Limb (tissue), 2 donors: ENCODE measurements at regions not wholly inside any gene's neighbourhood (a gene's known extent, or its start where the extent isn't known, plus 50 kb on each side); places are given as distances from the start of the nearest gene placed in this dataset.
"Not testable (repeated sequence)": the region's sequence is repeated elsewhere in the genome, so short reads cannot be mapped to it uniquely, and the experiment has no call there.

Experiments used
- DNase-seq, 2 donors: peaks; one replicate each; pipeline ENCODE4 v3.0.0-alpha.2; 2016; ENCODE audit errors: extremely low spot score in 2 of 2

DNA sequence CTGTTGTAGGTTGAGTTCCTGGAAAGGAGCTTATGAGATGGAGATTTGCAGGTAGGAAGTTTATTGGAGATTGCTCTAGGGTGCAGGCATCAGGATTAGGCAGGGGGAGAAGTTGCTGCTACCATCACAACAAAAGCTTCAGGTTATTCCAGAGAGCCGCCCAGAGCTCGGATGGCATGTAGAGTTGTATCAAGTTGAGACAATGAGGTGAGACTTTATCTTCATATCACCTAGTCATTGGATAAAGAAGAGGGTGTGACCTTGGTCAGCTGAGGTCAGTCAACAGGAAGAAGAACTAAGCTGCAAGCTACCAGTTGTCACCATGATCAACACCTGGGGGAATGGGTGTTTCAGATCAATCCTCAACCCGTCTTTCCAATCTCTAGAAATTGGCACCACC lies 342.0 kb downstream of the RFC3 start:
- DNase-seq, result no peak

DNA sequence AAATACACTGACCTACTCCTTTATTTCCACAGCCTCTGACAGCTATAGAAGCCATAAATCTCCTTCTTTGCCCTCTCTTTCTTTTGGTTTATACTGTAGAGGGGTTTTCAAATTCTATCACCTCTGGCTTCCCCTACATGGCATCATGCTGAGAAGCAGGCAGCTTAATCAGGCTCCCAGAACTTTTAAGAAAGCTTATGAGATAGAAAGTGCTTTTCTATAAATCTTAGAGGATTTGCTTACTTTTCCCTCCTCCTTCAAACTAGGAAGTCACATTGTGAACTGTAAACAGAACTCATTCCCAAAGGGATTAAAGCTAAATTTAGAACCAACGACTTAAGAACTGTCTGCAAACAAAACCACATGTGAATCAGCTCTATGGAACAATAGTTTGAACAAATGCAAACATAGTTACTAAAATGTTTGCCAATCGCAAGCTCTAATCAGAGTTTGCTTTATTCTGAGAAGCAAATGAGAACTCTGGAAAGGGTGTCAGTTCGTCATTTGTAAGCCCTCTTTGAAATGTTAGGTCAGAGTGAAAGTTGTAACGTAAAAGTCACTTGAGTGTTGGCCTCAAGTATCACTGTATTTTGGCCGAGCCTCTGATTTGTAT lies 344.1 kb downstream of the RFC3 start:
- DNase-seq, result peak in 1 of 2 donors; percentile 45

- DNase-seq, result no peak
Measured at GRCh38 chr13:34162544-34162933, 344.6 kb downstream of the RFC3 start.

DNA sequence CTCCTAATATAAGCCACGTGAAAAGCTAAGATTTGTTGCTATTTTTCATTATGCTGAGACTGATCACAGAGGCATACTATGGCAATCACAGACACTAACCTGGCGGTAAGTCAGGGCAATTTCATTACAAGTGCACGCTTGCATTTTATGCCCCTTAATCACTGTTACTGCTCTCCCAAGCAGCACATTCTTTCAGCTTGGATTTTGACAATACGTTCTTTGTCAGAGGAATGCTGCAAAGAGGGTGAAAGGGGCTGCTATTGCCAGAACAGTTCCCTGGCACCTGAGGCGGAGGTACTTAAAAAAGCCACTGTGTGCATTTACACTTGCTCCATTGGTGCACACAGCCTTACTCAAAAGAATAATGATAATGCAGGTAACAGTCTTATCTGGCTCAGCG lies 346.6 kb downstream of the RFC3 start:
- no peak for DNase-seq

- no peak for DNase-seq
Measured at GRCh38 chr13:34165158-34165557, 347.2 kb downstream of the RFC3 start.

- DNase-seq, result no peak
Measured at GRCh38 chr13:34166406-34166805, 348.5 kb downstream of the RFC3 start.

GRCh38 chr13:34167347-34167746 lies 349.4 kb downstream of the RFC3 start:
- no peak for DNase-seq

DNA sequence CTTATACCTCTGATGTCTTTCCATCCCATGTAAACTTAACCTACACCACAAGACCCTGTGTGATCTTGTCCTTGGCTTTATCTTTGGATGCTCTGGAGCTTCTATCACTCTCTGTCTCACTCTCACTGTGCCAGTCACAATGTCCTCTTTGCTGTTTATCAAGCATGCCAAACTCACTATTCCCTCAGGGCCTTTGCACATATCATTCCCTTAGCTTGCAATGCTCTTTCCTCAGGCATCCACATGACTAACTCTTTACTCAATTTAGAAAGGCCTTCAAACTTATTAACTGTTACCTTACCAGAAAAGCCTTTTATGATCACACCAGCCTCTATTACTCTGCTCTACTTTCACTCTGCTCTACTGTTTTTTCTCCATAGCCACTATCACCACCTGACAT lies 354.1 kb downstream of the RFC3 start:
- DNase-seq, result no peak

DNA sequence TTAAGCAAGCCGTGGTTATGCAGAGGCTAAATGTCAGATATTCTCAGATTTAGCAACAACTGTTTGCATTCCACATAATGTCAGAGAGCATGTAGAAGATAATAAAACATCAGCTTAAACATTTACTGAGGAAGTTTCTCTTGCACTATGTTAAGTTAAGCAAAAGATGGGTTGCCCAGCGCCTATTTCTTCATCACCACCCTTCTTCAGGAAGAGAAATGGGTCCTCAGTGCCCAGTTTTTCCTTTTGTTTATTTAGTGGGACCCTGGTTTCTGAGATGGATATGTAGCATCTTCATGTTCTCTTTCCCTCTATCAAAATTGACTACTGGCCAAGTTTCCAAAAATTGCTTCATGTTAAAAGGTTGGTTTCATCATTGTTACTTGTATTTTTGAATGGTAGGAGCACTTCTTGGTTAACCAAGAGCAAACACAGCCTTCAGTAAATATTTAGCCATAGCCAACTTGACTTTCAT lies 356.8 kb downstream of the RFC3 start:
- DNase-seq, result no peak

DNA sequence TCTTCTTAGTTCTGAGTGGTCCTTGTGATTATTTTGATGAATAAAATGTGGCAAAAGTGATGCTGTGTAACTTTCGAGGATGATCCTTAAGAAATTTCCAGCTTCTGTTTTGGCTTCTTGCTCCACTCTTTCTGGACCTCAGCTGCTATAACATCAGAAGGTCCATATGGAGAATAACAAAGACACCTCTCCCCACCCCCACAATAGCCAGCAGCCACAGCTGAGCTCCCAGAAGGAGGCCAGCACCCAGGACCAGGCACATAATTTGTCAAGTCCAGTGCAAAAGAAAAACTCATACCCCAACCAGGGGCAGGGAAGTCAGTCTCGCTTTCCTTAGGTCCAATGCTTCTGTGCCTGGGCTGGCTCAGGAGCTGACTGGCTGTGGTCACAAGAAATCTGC lies 357.6 kb downstream of the RFC3 start:
- no peak for DNase-seq

- DNase-seq, result no peak
Measured at GRCh38 chr13:34176633-34177032, 358.7 kb downstream of the RFC3 start.

- no peak for DNase-seq
Measured at GRCh38 chr13:34179481-34179880, 361.5 kb downstream of the RFC3 start.

DNA sequence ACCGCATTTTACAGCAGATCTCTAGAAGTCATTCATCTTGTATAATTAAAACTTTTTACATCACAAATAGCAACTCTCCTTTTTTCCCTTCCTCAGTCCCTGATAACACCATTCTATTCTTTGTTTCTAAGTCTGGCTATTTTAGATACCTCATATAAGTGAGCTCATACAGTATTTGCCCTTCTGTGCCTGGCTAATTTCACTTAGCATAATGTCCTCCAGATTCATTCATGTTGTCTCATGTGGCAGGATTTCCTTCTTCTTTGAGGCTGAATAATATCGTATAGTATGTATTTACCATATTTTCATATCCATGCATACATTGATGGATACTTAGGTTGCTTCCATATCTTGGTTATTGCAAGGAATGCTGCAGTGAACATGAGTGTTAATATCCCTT lies 362.0 kb downstream of the RFC3 start:
- DNase-seq, result no peak

GRCh38 chr13:34181256-34181655 lies 363.3 kb downstream of the RFC3 start:
- DNase-seq, result not testable (repeated sequence)

GRCh38 chr13:34189946-34190345 lies 372.0 kb downstream of the RFC3 start:
- no peak for DNase-seq

DNA sequence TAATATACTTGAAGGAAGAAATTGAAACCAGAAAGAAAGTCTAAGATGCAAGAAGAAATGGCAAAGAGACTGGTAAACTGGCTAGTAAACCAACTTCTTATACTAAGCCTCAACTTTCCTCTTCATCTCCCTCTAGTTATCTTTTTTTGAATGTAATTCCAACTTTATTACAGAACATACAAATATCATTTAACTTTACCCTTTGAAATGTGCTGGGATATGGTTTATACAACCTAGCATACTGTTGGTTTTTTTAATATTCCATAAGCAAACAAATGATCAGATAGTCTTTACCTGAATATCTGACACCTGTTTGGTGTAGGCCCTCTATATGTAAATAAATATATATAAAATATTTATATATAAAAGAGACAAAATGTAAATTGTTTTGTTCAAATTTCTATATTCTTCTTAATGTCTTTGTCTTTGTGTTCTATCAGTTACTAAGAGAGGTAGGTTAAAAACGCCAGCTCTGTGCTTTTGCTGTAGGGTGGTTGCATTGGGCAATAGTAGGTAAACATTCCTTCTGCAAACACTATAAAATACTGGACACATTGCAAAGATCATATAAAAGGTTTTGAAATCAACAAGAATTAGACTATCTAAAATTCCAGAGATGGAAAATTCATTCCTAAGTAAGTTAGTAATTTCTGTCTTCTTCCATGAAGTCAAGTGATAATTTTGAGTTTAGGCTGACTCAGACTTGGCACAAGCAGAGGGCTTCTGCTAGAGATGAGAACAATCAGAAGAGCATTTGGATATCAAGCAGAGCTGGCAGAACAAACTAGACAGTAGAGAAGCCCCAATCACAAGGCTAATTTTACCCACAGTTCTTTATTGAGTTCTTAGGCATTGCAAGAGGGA lies 383.3 kb downstream of the RFC3 start:
- DNase-seq, result no peak

DNA sequence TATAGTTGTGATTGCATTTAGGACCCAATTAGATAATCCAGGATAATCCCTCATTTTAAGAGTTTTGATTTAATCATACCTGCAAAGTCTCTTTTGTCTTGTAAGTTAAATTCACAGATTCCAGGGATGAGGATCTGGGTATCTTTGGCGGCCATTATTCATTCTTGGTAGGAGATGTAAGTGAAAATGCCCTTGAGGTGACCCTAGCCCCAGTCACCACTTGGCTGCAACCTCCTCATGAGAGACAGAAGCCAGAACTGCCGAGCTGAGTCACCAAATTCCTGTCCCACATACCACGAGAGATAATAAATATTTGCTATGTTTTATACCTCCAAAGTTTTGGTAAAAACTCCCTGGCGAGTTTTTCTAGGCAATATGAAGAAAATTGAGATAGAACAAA lies 389.4 kb downstream of the RFC3 start:
- no peak for DNase-seq

GRCh38 chr13:34207872-34208271 lies 389.9 kb downstream of the RFC3 start:
- no peak for DNase-seq

DNA sequence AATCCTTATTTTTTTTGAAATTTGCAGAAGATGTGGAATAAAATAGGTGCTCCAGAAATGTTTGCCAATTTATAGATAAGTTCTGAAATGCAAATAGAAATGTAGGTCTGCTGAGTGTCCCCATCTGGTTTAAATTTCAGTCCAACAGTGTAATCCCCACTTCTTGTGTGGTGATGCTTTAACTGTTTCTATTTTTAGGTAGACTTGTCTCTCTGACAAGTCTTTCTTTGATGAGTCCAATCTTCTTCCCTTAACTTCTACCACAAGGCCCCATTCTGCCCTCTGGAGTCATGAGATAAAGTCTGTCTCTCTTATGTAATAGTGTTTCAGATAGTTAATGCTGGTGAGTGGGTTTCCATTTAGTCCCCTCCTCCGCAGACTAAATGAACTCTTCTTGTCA lies 390.4 kb downstream of the RFC3 start:
- peak in 1 of 2 donors; percentile 21 for DNase-seq

GRCh38 chr13:34210341-34210740 lies 392.4 kb downstream of the RFC3 start:
- DNase-seq, result no peak

DNA sequence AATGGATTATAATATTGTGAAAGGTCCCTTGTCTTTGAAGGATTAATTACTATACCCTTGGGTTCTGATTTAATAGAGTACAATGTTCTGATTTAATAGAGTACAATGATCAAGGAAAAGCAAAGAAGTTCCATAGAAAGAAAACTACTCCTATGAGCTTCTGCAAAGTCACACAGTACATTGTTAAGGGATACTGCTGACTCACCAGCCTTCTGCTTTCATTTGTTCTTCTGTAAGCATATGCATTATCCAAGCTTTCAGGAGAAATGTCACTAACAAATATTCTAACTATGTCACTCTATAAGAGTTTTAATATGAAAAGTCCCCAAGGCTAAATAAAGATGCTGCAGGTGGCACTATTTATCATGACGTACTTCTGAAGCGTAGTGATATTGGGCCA lies 396.7 kb downstream of the RFC3 start:
- DNase-seq, result no peak

- DNase-seq, result no peak
Measured at GRCh38 chr13:34216256-34216655, 398.3 kb downstream of the RFC3 start.
